Right lobe of liver (tissue), 6 donors: ENCODE measurements at regions not wholly inside any gene's neighbourhood (a gene's known extent, or its start where the extent isn't known, plus 50 kb on each side); places are given as distances from the start of the nearest gene placed in this dataset.
"Not testable (repeated sequence)": the region's sequence is repeated elsewhere in the genome, so short reads cannot be mapped to it uniquely, and the experiment has no call there.

Experiments used
- ATAC-seq, 4 donors: fragments of 200-7000 bp; cut with Tn5 transposase; one replicate each; pipeline ENCODE4 v1.9.1; 2020; ENCODE audit warnings: mild to moderate bottlenecking in 4 of 4, moderate library complexity in 4 of 4
- DNase-seq, 3 donors: peaks; one replicate each; pipeline ENCODE4 v3.0.0-alpha.2; 2020
- H3K27ac ChIP-seq, 3 donors: fragments of 200-600 bp; one replicate each; pipeline ENCODE4 v1.8.0; 2022
- H3K27me3 ChIP-seq, 2 donors: fragments of 200-600 bp; one replicate each; pipeline ENCODE4 v1.8.0; 2022
- H3K36me3 ChIP-seq, 4 donors: fragments of 200-600 bp; sonication (generic) in 1 of 4; one replicate each; pipeline versions ENCODE4 v1.5.1 to v1.8.0; 2017 to 2022; ENCODE audit warnings: control low read depth in 1 of 4
- H3K4me1 ChIP-seq, 4 donors: fragments of 200-600 bp; sonication (generic) in 1 of 4; one replicate each; pipeline versions ENCODE4 v1.5.1 to v1.8.0; 2017 to 2022; ENCODE audit warnings: control low read depth in 1 of 4
- H3K4me3 ChIP-seq, 3 donors: fragments of 200-600 bp; one replicate each; pipeline ENCODE4 v1.8.0; 2022
- H3K9me3 ChIP-seq, 4 donors: fragments of 200-600 bp; sonication (generic) in 1 of 4; one replicate each; pipeline versions ENCODE4 v1.5.1 to v1.8.0; 2017 to 2022; ENCODE audit warnings: control low read depth in 1 of 4
- POLR2A ChIP-seq: fragments of 450-650 bp; IDR thresholded peaks from one replicate; pipeline ENCODE4 v1.6.1; 2017; ENCODE audit warnings: antibody characterized with exemption, mild to moderate bottlenecking
- WGBS: methylation state at CpG from one replicate; pipeline ENCODE4 v1.1.6; 2018; ENCODE audit warnings: low coverage, low lambda C conversion rate; ENCODE audit not compliant: insufficient coverage; ENCODE audit errors: missing lambda C conversion rate; 5-methylcytosine and 5-hydroxymethylcytosine counted together
- intact Hi-C, 2 donors: fragments of 100-400 bp; cut with DNase I; formaldehyde crosslinking; loops; one replicate each; pipeline versions ENCODE4 v1.11.2 to v1.14.1; 2022
- TF ChIP-seq, protein P1 (sequence below), 4 donors: fragments of 200-600 bp in 3 of 4; fragments of 450-650 bp in 1 of 4; IDR thresholded peaks; one replicate each; pipeline versions ENCODE4 v1.5.1 to v1.8.0; 2016 to 2022; ENCODE audit warnings: antibody characterized with exemption in 4 of 4, mild to moderate bottlenecking in 2 of 4
- donor health status: DM: no; HTN: yes; CAD: no.
- donor health status: DM: no; HTN: no; CAD: no.
- donor health status: DM: no; HTN: no; CAD: no.
- donor health status: DM: no; HTN: yes; CAD: no.
- donor health status: DM: no; HTN: yes; CAD: no.

DNA sequence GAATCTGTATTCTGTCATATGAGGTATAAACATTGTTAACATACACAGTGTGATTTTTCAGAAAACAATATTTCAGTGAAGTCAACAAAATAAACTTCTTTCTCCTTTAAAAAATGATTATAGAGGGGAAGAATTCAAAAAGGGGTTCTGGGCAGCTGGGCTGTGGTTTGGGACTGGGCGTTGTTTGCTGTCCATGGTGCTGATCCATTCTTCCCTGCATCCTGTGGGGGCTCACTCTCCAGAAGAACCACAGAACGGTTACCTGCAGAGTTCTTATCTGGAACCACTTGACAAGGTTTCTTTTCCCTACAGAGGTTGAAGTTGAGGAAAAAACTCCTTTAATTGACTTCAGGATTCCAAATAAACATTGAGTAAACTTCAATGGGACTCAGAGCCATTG, 1091.0 kb downstream of the CDH8 start:
- H3K9me3 ChIP-seq = no peaks in the 10 kb centered on the region
- no peak for ATAC-seq
- H3K36me3 ChIP-seq = no peaks in the 10 kb centered on the region
- H3K27ac ChIP-seq = no peak overlapping the region
- no peak overlapping the region for H3K4me3 ChIP-seq
- no peak for DNase-seq
- 0% methylated on average over 2 of the region's 2 CpGs for WGBS
- H3K4me1 ChIP-seq = no peaks in the 10 kb centered on the region
- intact Hi-C loops = no loop called here
- H3K27me3 ChIP-seq = no peaks in the 10 kb centered on the region
- TF ChIP-seq POLR2A = no peak
- TF ChIP-seq, protein P1, sequence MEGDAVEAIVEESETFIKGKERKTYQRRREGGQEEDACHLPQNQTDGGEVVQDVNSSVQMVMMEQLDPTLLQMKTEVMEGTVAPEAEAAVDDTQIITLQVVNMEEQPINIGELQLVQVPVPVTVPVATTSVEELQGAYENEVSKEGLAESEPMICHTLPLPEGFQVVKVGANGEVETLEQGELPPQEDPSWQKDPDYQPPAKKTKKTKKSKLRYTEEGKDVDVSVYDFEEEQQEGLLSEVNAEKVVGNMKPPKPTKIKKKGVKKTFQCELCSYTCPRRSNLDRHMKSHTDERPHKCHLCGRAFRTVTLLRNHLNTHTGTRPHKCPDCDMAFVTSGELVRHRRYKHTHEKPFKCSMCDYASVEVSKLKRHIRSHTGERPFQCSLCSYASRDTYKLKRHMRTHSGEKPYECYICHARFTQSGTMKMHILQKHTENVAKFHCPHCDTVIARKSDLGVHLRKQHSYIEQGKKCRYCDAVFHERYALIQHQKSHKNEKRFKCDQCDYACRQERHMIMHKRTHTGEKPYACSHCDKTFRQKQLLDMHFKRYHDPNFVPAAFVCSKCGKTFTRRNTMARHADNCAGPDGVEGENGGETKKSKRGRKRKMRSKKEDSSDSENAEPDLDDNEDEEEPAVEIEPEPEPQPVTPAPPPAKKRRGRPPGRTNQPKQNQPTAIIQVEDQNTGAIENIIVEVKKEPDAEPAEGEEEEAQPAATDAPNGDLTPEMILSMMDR (IDR thresholded peaks at IDR 0.05) = no peak

DNA sequence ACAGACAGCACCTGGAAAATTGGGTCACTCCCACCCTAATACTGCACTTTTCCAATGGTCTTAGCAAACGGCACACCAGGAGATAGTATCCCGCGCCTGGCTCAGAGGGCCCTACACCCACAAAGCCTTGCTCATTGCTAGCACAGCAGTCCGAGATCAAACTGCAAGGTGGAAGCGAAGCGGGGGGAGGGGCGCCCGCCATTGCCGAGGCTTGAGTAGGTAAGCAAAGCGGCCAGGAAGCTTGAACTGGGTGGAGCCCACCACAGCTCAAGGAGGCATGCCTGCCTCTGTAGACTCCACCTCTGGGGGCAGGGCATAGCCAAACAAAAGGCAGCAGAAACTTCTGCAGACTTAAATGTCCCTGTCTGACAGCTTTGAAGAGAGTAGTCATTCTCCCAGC, 1100.0 kb downstream of the CDH8 start:
- H3K4me1 ChIP-seq, H3K4me3 ChIP-seq, intact Hi-C loops, ATAC-seq, DNase-seq, H3K36me3 ChIP-seq, H3K27me3 ChIP-seq, H3K9me3 ChIP-seq, H3K27ac ChIP-seq: not testable (repeated sequence)
- no CpG with 5 or more reads among the region's 10 CpGs for WGBS

DNA sequence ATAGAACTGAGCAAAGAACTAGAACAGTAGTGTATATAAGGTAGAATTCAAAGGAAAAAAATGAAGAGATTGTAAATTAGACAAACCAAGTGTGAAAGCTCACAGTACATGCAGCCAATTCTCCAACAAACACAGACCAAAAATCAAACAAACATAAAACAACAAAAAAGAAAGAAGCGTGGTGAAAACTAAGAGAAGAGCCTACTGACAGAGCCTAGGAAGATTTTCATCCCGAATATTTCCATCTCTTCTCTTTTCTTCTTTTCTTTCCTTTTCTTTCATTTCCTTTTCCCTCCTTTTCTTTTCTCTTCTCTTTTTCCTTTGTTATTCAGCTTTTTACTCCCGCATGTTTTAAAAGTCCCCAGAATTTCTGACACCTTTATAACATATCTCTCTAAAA, 1103.6 kb downstream of the CDH8 start:
- H3K9me3 ChIP-seq = no peaks in the 10 kb centered on the region
- ATAC-seq (no peak), DNase-seq (no peak)
- H3K36me3 ChIP-seq = no peaks in the 10 kb centered on the region
- H3K4me3 ChIP-seq = no peak overlapping the region
- 64% methylated on average over 3 of the region's 3 CpGs for WGBS
- no peak overlapping the region for H3K27ac ChIP-seq
- H3K4me1 ChIP-seq = no peaks in the 10 kb centered on the region
- no peak for TF ChIP-seq POLR2A
- TF ChIP-seq, protein P1 (IDR thresholded peaks at IDR 0.05) = no peak
- no peaks in the 10 kb centered on the region for H3K27me3 ChIP-seq
- intact Hi-C loops = no loop called here

DNA sequence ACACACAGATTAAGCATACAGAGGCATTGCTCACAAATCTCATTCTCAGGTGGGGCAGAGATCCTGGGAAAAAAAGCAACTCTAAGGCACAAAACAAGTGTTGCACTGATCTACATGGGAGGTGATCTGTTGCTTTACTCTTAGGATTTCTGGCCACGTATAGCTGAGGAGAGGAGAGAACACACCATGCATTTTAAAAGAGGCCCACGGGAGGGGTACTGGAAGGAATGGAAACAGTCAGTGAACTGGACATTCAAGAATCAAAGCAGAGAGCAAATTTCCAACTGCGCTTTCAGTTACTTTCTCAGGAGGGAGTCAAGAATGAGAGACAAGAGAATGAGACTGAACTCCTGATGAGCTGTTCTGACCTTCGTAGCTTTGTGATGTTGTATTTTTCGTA, 1105.9 kb downstream of the CDH8 start:
- ATAC-seq = no peak
- no peak for DNase-seq
- TF ChIP-seq, protein P1 (IDR thresholded peaks at IDR 0.05) = no peak
- no peak for TF ChIP-seq POLR2A
- Histone ChIP-seq H3K4me3 (no peak overlapping the region), H3K9me3 (no peaks in the 10 kb centered on the region), H3K27ac (no peak overlapping the region), H3K36me3 (no peaks in the 10 kb centered on the region), H3K4me1 (no peaks in the 10 kb centered on the region), H3K27me3 (no peaks in the 10 kb centered on the region)
- intact Hi-C loops = no loop called here
- WGBS = 30% methylated on average over 4 of the region's 5 CpGs

DNA sequence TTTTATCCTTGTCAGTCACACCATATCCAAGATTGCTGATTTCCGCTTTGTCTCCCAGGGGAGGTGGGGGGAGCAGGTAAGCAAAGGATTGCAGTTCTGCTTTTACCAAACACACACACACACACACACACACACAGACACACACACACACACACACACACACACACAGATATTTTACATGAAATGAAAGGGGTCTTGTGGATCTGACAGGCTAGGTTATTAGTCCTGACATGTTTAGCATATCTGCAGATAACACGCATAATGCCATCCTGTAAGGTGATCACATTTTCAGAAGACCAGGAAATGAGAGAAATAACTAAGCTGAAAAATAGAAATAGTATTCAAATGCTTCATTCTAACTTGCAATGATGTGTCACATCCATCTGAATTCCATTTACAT, 1113.3 kb downstream of the CDH8 start:
- Histone ChIP-seq H3K36me3 (no peaks in the 10 kb centered on the region), H3K4me3 (no peak overlapping the region), H3K27ac (no peak overlapping the region), H3K9me3 (no peaks in the 10 kb centered on the region), H3K27me3 (no peaks in the 10 kb centered on the region), H3K4me1 (no peaks in the 10 kb centered on the region)
- ATAC-seq (no peak), DNase-seq (no peak)
- intact Hi-C loops = no loop called here
- 70% methylated on average over 2 of the region's 2 CpGs for WGBS
- TF ChIP-seq POLR2A = no peak
- TF ChIP-seq, protein P1 (IDR thresholded peaks at IDR 0.05) = no peak
